Activated CD4-positive, alpha-beta T cell treated with anti-CD3 and anti-CD28 coated beads, Interleukin-2, amount 50 U/mL, for 4 hours (primary cell): ENCODE measurements at regions not wholly inside any gene's neighbourhood (a gene's known extent, or its start where the extent isn't known, plus 50 kb on each side); places are given as distances from the start of the nearest gene placed in this dataset.
"Not testable (repeated sequence)": the region's sequence is repeated elsewhere in the genome, so short reads cannot be mapped to it uniquely, and the experiment has no call there.

Experiments
- DNase-seq, 2 experiments: peaks; one replicate each; pipeline ENCODE4 v3.0.0-alpha.2; 2020

- DNase-seq = not testable (repeated sequence)
Measured at GRCh38 chrY:18906198-18906597, 132.7 kb upstream of the HSFY2 start.

GRCh38 chrY:18904296-18904695 lies 130.8 kb upstream of the HSFY2 start:
- DNase-seq = no peak

- DNase-seq = no peak
Measured at GRCh38 chrY:18891994-18892393, 118.5 kb upstream of the HSFY2 start.

GRCh38 chrY:18889548-18889947 lies 116.0 kb upstream of the HSFY2 start:
- no peak for DNase-seq

GRCh38 chrY:18884748-18885147 lies 111.2 kb upstream of the HSFY2 start:
- DNase-seq = no peak

- not testable (repeated sequence) for DNase-seq
Measured at GRCh38 chrY:18869145-18869544, 95.6 kb upstream of the HSFY2 start.

- DNase-seq = not testable (repeated sequence)
Measured at GRCh38 chrY:18866887-18867551, 93.5 kb upstream of the HSFY2 start.

- not testable (repeated sequence) for DNase-seq
Measured at GRCh38 chrY:18860856-18861255, 87.3 kb upstream of the HSFY2 start.

- DNase-seq = not testable (repeated sequence)
Measured at GRCh38 chrY:18858484-18859191, 85.1 kb upstream of the HSFY2 start.

- not testable (repeated sequence) for DNase-seq
Measured at GRCh38 chrY:18855184-18855583, 81.6 kb upstream of the HSFY2 start.

GRCh38 chrY:18853323-18853722 lies 79.8 kb upstream of the HSFY2 start:
- not testable (repeated sequence) for DNase-seq

- DNase-seq = not testable (repeated sequence)
Measured at GRCh38 chrY:18836643-18837042, 63.1 kb upstream of the HSFY2 start.
